Urinary bladder (tissue), 3 donors: ENCODE measurements at regions not wholly inside any gene's neighbourhood (a gene's known extent, or its start where the extent isn't known, plus 50 kb on each side); places are given as distances from the start of the nearest gene placed in this dataset.

Source experiments
- DNase-seq: peaks from one replicate; pipeline ENCODE4 v3.0.0-alpha.2; 2015; ENCODE audit errors: extremely low spot score
- H3K27ac ChIP-seq: one replicate; pipeline ENCODE4 v1.5.1; 2013; ENCODE audit warnings: low read depth, mild to moderate bottlenecking, moderate library complexity
- H3K36me3 ChIP-seq: one replicate; pipeline ENCODE4 v1.6.1; 2013; ENCODE audit warnings: mild to moderate bottlenecking, moderate library complexity; ENCODE audit not compliant: insufficient read depth
- H3K4me1 ChIP-seq: one replicate; pipeline ENCODE4 v1.6.1; 2013; ENCODE audit warnings: mild to moderate bottlenecking, moderate library complexity; ENCODE audit not compliant: insufficient read depth
- H3K4me3 ChIP-seq: one replicate; pipeline ENCODE4 v1.5.1; 2013; ENCODE audit warnings: low read depth, low read length
- WGBS: extraction: QIAGEN DNeasy Blood & Tissue Kit; methylation state at CpG from one replicate; pipeline ENCODE4 v1.1.7; 2013; 5-methylcytosine and 5-hydroxymethylcytosine counted together
- donor health status: healthy with polysubstance abuse.
- donor health status: healthy.

GRCh38 chr5:38104497-38105230 lies 153.7 kb upstream of the EGFLAM start:
- H3K36me3 ChIP-seq = no peaks in the 10 kb centered on the region
- H3K4me3 ChIP-seq = no peak overlapping the region
- H3K27ac ChIP-seq = no peak overlapping the region
- WGBS = 65% methylated on average over 5 of the region's 5 CpGs
- no peaks in the 10 kb centered on the region for H3K4me1 ChIP-seq
- DNase-seq = no peak

GRCh38 chr5:38101897-38102296 lies 156.5 kb upstream of the EGFLAM start:
- no peaks in the 10 kb centered on the region for H3K4me1 ChIP-seq

GRCh38 chr5:38099205-38100168 lies 158.9 kb upstream of the EGFLAM start:
- Histone ChIP-seq H3K4me1 (no peaks in the 10 kb centered on the region), H3K4me3 (no peak overlapping the region), H3K36me3 (no peaks in the 10 kb centered on the region), H3K27ac (no peak overlapping the region)
- 93% methylated on average over 3 of the region's 3 CpGs for WGBS
- no peak for DNase-seq

More at GRCh38 chr5:38101897-38102296, 156.5 kb upstream of the EGFLAM start:
- WGBS = 97% methylated on average over 10 of the region's 10 CpGs
- DNase-seq = no peak
- no peak overlapping the region for H3K27ac ChIP-seq
- H3K36me3 ChIP-seq = no peaks in the 10 kb centered on the region
- no peak overlapping the region for H3K4me3 ChIP-seq

- H3K4me1 ChIP-seq = no peaks in the 10 kb centered on the region
- H3K4me3 ChIP-seq = no peak overlapping the region
- no peaks in the 10 kb centered on the region for H3K36me3 ChIP-seq
- no peak for DNase-seq
- 83% methylated on average over 3 of the region's 3 CpGs for WGBS
- no peak overlapping the region for H3K27ac ChIP-seq
These were observed 163.5 kb upstream of the EGFLAM start for GRCh38 chr5:38094889-38095288.

- Histone ChIP-seq H3K36me3 (no peaks in the 10 kb centered on the region), H3K4me3 (no peak overlapping the region), H3K4me1 (no peaks in the 10 kb centered on the region), H3K27ac (no peak overlapping the region)
- 82% methylated on average over 4 of the region's 4 CpGs for WGBS
- no peak for DNase-seq
These were observed 164.5 kb upstream of the EGFLAM start for GRCh38 chr5:38093855-38094254.

GRCh38 chr5:38086777-38087176 lies 171.6 kb upstream of the EGFLAM start:
- Histone ChIP-seq H3K36me3 (no peaks in the 10 kb centered on the region), H3K4me1 (no peaks in the 10 kb centered on the region), H3K27ac (no peak overlapping the region), H3K4me3 (no peak overlapping the region)
- no peak for DNase-seq
- 88% methylated on average over 4 of the region's 4 CpGs for WGBS

- Histone ChIP-seq H3K27ac (no peak overlapping the region), H3K4me3 (no peak overlapping the region), H3K4me1 (no peaks in the 10 kb centered on the region), H3K36me3 (no peaks in the 10 kb centered on the region)
- no peak for DNase-seq
- 80% methylated on average over 3 of the region's 3 CpGs for WGBS
These were observed 178.5 kb upstream of the EGFLAM start for GRCh38 chr5:38079620-38080402.

- no peaks in the 10 kb centered on the region for H3K4me1 ChIP-seq
- no peak for DNase-seq
- H3K36me3 ChIP-seq = no peaks in the 10 kb centered on the region
- H3K4me3 ChIP-seq = no peak overlapping the region
- 79% methylated on average over 3 of the region's 3 CpGs for WGBS
- H3K27ac ChIP-seq = no peak overlapping the region
These were observed 180.2 kb upstream of the EGFLAM start for GRCh38 chr5:38078161-38078560.

- Histone ChIP-seq H3K36me3 (no peaks in the 10 kb centered on the region), H3K4me1 (no peaks in the 10 kb centered on the region), H3K4me3 (no peak overlapping the region), H3K27ac (no peak overlapping the region)
- no peak for DNase-seq
- WGBS = 73% methylated on average over 1 of the region's 1 CpG
These were observed 180.7 kb upstream of the EGFLAM start for GRCh38 chr5:38077652-38078051.

- H3K4me3 ChIP-seq = no peak overlapping the region
- H3K4me1 ChIP-seq = no peaks in the 10 kb centered on the region
- 65% methylated on average over 9 of the region's 9 CpGs for WGBS
- no peak overlapping the region for H3K27ac ChIP-seq
- DNase-seq = no peak
- H3K36me3 ChIP-seq = no peaks in the 10 kb centered on the region
These were observed 186.3 kb upstream of the EGFLAM start for GRCh38 chr5:38071831-38072694.

- no peaks in the 10 kb centered on the region for H3K36me3 ChIP-seq
- DNase-seq = no peak
- WGBS = 94% methylated on average over 6 of the region's 6 CpGs
- no peak overlapping the region for H3K27ac ChIP-seq
- no peaks in the 10 kb centered on the region for H3K4me1 ChIP-seq
- H3K4me3 ChIP-seq = no peak overlapping the region
These were observed 187.9 kb upstream of the EGFLAM start for GRCh38 chr5:38070304-38070950.

GRCh38 chr5:38069360-38069759 lies 189.0 kb upstream of the EGFLAM start:
- Histone ChIP-seq H3K27ac (no peak overlapping the region), H3K36me3 (no peaks in the 10 kb centered on the region), H3K4me3 (no peak overlapping the region), H3K4me1 (no peaks in the 10 kb centered on the region)
- 73% methylated on average over 3 of the region's 3 CpGs for WGBS
- DNase-seq = no peak
